ENCODE measurements at regions not wholly inside any gene's neighbourhood (a gene's known extent, or its start where the extent isn't known, plus 50 kb on each side); places are given as distances from the start of the nearest gene placed in this dataset.

DNA sequence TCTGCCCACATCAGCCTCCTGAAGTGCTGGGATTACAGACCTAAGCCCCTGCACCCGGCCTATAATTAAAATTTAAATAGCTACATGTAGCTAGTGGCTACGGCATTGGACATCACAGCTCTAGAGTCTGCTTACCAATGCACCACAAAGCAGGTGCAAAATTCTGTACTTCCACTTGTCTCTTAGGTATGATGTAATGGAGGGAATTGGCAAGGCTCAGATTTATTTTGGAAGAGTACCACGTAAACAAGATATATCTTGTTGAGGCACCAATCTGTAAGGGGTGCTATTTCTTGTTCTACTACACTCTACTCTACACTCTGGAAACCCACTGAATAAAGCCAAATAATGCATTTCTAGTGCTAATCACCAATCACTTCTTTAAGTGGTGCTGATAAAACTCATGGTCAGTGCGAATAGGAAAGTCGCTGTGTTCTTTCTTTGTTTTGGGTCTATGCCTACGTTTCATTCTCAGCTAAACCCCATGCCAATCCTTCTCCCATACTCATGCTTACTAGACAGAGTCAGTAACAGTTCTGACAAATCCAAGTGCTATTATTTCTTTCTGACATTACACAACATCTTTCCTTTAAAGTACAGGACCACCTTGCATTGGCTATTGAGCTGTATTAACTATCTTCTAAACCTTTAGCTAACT lies 92.3 kb downstream of the GC start:
- no peaks in the 10 kb centered on the region for H3K9me3 ChIP-seq (ENCODE audit: low read depth)
- no peak for DNase-seq (ENCODE audit: low read depth in 1 of 2, low spot score in 1 of 2)
- H3K27ac ChIP-seq: no peak overlapping the region
- no peak overlapping the region for H3K4me3 ChIP-seq
- TF ChIP-seq, protein P1, sequence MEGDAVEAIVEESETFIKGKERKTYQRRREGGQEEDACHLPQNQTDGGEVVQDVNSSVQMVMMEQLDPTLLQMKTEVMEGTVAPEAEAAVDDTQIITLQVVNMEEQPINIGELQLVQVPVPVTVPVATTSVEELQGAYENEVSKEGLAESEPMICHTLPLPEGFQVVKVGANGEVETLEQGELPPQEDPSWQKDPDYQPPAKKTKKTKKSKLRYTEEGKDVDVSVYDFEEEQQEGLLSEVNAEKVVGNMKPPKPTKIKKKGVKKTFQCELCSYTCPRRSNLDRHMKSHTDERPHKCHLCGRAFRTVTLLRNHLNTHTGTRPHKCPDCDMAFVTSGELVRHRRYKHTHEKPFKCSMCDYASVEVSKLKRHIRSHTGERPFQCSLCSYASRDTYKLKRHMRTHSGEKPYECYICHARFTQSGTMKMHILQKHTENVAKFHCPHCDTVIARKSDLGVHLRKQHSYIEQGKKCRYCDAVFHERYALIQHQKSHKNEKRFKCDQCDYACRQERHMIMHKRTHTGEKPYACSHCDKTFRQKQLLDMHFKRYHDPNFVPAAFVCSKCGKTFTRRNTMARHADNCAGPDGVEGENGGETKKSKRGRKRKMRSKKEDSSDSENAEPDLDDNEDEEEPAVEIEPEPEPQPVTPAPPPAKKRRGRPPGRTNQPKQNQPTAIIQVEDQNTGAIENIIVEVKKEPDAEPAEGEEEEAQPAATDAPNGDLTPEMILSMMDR (IDR thresholded peaks at IDR 0.05; ENCODE audit: low read depth, low read length): no peak
- H3K27me3 ChIP-seq: no peaks in the 10 kb centered on the region
- no peaks in the 10 kb centered on the region for H3K4me1 ChIP-seq (ENCODE audit: low read depth)
- no peaks in the 10 kb centered on the region for H3K36me3 ChIP-seq

DNA sequence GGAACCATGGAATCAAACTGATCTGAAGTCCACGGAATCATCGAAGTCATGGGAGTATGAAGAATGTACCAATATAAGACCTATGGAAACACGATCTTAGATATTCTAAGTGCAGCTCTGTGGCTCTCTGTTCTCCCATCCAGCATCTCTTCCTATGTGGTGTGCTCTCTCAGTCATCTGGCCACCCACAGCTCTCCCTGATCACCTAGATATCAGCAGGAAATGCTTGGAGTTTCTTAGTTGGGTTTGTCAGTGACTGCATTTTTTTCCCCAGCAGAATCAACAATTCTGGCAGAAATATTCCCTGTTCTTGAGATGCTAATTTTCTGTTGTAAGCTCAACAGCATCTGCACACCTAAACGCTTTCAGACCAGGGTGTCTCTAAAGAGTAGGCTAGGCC lies 94.1 kb downstream of the GC start:
- Histone ChIP-seq H3K27me3 (no peaks in the 10 kb centered on the region), H3K4me1 (ENCODE audit: low read depth) (no peaks in the 10 kb centered on the region), H3K9me3 (ENCODE audit: low read depth) (no peaks in the 10 kb centered on the region), H3K4me3 (no peak overlapping the region), H3K27ac (no peak overlapping the region), H3K36me3 (no peaks in the 10 kb centered on the region)
- DNase-seq (ENCODE audit: low read depth in 1 of 2, low spot score in 1 of 2): peak in 1 of 2 donors; percentile 46
- TF ChIP-seq, protein P1 (IDR thresholded peaks at IDR 0.05; ENCODE audit: low read depth, low read length): no peak

DNA sequence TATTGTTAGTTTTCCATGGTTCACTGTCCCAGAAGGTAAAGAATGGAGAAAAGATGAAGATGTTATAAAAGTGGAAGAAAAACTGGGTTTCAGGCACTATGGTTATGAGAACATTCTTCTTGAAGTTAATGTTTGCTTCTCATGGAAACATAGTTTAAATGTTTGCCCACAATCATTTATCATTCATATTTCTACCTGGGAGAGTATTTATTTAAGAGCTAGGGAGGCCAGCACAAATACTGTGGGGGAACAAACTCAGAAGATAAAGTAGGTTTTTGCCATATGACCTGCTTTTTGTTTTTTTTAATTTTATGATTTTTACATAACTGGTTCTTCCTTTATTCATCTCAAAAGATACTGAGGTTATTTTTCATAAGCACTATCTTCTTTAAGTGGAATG lies 96.8 kb downstream of the GC start:
- TF ChIP-seq, protein P1 (IDR thresholded peaks at IDR 0.05; ENCODE audit: low read depth, low read length): no peak
- DNase-seq (ENCODE audit: low read depth in 1 of 2, low spot score in 1 of 2): no peak
- no peak overlapping the region for H3K4me3 ChIP-seq
- no peaks in the 10 kb centered on the region for H3K4me1 ChIP-seq (ENCODE audit: low read depth)
- no peaks in the 10 kb centered on the region for H3K36me3 ChIP-seq
- no peaks in the 10 kb centered on the region for H3K9me3 ChIP-seq (ENCODE audit: low read depth)
- no peak overlapping the region for H3K27ac ChIP-seq
- no peaks in the 10 kb centered on the region for H3K27me3 ChIP-seq

DNA sequence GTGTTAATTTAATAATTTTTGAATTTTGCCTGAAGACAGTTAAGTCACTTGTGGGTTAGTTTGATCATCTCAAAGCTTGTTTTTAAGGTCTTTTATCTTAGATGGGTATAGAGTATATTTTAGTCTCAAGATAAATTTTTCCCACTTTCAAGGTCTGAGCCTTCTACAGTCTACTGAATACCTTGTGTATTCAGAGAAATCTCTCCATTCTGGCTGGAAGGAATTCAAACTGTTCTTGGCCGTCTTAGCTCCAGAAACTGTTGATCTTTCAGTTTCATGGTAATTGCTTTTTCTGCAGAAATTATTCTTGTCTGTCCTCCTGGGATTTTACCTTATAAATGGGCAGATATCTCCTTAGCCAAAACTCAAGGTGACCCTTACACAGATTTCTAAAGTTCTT lies 97.9 kb downstream of the GC start:
- H3K27me3 ChIP-seq: no peaks in the 10 kb centered on the region
- no peak overlapping the region for H3K27ac ChIP-seq
- no peak for DNase-seq (ENCODE audit: low read depth in 1 of 2, low spot score in 1 of 2)
- no peaks in the 10 kb centered on the region for H3K4me1 ChIP-seq (ENCODE audit: low read depth)
- TF ChIP-seq, protein P1 (IDR thresholded peaks at IDR 0.05; ENCODE audit: low read depth, low read length): no peak
- no peaks in the 10 kb centered on the region for H3K9me3 ChIP-seq (ENCODE audit: low read depth)
- H3K36me3 ChIP-seq: no peaks in the 10 kb centered on the region
- H3K4me3 ChIP-seq: no peak overlapping the region

DNA sequence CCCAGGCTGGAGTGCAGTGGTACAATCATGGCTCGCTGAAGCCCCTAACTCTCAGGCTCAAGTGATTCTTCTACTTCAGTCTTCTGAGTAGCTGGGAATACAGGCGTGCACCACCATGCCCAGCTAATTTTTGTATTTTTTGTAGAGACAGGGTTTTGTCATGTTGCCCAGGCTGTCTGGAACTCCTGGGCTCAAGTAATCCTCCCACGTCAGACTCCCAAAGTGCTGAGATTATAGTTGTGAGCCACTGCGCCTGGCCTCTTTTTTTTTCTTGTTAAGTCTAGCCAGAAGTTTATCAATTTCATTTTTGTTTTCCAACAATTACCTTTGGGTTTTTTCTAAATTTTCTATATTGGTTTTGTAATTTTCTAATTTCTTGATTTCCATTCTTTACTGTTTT lies 100.6 kb downstream of the GC start:
- peak in 1 of 2 donors; percentile 57 for DNase-seq (ENCODE audit: low read depth in 1 of 2, low spot score in 1 of 2)
- H3K36me3 ChIP-seq: no peaks in the 10 kb centered on the region
- no peak overlapping the region for H3K27ac ChIP-seq
- H3K27me3 ChIP-seq: no peaks in the 10 kb centered on the region
- H3K9me3 ChIP-seq (ENCODE audit: low read depth): no peaks in the 10 kb centered on the region
- TF ChIP-seq, protein P1 (IDR thresholded peaks at IDR 0.05; ENCODE audit: low read depth, low read length): no peak
- H3K4me3 ChIP-seq: no peak overlapping the region
- H3K4me1 ChIP-seq (ENCODE audit: low read depth): no peaks in the 10 kb centered on the region

All from cardiac muscle cell (in vitro differentiated cells and primary cell).